Neural cell (in vitro differentiated cells): ENCODE measurements at regions not wholly inside any gene's neighbourhood (a gene's known extent, or its start where the extent isn't known, plus 50 kb on each side); places are given as distances from the start of the nearest gene placed in this dataset.

Source experiments
- CTCF ChIP-seq: fragments of 450-650 bp; IDR thresholded peaks from 2 replicates; pipeline ENCODE4 v1.5.1; 2014; ENCODE audit warnings: antibody characterized with exemption, mild to moderate bottlenecking, moderate library complexity; ENCODE audit not compliant: poor library complexity, severe bottlenecking
- EP300 ChIP-seq: fragments of 450-650 bp; conservative IDR thresholded peaks from 2 replicates; pipeline ENCODE4 v1.6.1; 2014; ENCODE audit warnings: antibody characterized with exemption, mild to moderate bottlenecking, moderate library complexity; ENCODE audit not compliant: poor library complexity, severe bottlenecking
- MXI1 ChIP-seq: fragments of 450-650 bp; conservative IDR thresholded peaks from 2 replicates; pipeline ENCODE4 v1.6.1; 2014; ENCODE audit warnings: antibody characterized with exemption, mild to moderate bottlenecking; ENCODE audit not compliant: poor library complexity, severe bottlenecking

- TF ChIP-seq CTCF (no peak), EP300 (peak; percentile 95), MXI1 (no peak)
Measured at GRCh38 chr11:93605642-93606041, 55.8 kb upstream of the CEP295 start.
